ENCODE measurements at regions not wholly inside any gene's neighbourhood (a gene's known extent, or its start where the extent isn't known, plus 50 kb on each side); places are given as distances from the start of the nearest gene placed in this dataset.
"Not testable (repeated sequence)": the region's sequence is repeated elsewhere in the genome, so short reads cannot be mapped to it uniquely, and the experiment has no call there.

DNA sequence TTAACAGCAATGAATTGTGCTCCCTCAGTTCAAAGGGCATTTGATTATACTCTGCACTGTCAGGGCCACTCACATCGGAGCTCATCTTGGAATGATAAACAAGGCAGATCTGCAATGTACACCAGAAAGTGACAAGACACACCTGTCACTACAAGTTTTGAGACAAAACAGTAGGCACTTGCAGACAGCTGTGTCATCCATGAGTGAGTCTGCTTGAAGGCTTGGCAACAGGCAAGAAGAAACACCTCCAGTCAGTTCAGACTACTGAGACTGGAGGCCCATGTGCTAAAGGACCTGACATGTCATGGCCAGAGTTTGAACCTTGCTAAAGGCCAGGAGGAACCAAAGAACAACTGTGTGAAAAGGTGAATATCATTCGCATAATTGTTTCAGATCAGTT, 354.5 kb downstream of the CEP170 start:
- not testable (repeated sequence) for DNase-seq

DNA sequence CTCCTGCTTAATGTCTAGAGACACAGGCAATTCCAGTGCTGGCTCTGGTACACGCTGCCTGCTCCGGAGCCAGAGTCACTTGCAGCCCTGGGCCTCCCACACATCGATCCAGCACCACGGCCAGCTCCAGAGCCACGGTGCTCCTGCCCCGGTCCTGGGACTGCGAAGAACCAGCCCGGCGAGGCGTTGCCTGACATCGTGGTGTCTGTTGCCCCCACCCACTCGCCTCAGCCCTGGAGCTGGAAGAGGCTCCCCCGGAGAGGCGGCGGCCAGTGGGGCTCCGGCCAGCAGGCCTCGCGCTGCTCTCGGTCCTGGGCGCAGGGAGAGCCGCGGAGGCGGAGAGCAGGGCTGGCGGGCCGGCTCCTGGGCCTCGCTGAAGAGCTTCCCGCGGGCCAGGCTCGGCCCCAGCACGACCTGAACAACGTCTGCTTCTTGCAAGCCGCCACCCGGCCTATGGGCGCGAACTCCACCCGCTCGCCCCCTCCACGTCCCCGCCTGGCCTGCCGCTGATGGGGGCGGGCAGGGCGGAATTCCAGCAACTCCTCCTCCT, 364.8 kb downstream of the CEP170 start:
- DNase-seq, result no peak

DNA sequence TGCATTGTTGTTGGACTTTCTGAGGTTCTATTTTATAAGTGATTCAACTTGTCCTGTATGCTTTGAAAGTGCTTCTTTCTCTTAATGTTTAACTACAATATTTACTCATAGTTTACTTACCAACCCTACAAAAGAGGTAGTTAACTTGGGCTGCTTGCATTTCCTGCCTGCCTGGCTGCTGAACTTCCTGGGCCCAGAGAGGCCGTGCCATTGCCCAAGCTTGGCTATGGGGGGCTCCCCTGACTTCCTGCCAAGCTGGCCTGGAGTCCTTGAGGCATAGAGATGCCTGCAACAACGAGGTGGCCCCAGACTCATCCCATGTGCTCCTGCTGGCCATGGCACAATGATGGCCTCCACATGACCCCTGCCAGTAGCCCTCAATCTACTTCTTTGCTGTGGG, 361.6 kb upstream of the PLD5 start:
- no peak for DNase-seq

DNA sequence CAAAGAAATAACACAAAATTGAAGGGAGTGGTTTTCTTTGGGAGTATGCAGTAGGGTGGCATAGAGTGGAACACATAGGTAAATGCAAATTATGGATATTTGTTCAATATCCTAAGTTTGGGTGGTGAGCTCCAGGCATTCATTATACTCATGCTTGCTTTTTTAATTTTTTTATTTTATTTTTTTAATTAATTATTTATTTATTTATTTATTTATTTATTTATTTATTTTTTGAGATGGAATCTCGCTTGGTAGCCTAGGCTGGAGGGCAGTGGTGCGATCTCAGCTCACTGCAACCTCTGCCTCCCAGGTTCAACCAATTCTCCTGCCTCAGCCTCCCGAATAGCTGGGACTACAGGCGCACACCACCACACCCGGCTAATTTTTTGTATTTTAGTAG, 355.5 kb upstream of the PLD5 start:
- not testable (repeated sequence) for DNase-seq

DNA sequence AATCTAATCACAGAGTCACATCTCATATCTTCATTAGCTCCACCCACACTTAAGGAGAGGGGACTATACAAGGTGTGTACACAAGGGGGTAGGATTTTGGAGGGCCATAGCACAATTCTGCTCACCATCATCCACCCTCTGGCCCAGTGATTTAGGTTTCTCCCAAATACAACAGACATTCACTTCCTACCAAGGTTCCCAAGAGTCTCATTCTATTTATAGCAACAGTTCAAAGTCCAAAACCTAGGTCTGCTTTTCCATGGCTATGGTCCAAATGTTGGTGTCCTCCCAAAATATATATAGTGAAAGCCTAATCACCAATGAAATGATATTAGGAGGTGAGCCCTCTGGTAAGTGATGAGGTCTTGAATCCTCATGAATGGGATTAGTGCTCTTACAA, 353.2 kb upstream of the PLD5 start:
- DNase-seq, result no peak

DNA sequence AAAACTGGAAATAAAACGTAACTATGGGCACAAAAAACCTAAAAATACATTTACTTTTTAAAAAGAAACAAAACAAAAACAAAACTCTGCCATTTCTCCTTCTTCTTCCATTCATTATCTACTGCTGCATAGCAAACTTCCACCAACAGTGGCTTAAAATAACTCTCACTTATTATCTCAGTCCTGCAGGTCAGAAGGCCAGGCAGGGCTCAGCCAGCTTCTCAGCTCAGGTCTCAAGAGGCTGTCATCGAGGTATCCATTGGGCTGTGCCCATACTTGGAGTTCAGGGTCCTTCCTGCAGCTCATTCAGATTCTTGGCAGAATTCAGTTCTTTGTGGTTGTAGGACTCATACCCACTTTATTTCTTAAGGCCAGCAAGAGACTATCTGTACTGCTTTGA, 352.7 kb upstream of the PLD5 start:
- no peak for DNase-seq

DNA sequence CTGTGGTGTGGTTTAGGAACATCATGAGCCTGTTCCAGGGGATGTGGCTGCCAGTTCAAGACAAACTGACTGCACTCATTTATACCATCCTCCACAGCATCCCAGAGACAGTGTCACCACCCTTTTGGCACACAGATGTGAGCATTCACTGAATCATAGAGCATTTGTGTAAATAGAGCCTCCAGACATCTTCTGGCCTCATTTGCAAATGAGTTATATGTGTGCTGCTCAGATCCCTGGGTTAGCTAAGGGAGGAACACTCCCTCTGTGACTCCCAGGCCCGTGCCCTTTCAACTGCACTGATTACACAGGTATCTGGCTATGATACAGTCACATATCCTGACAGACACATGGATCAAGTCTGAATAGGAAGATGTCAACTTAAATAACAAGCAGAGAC, 351.5 kb upstream of the PLD5 start:
- DNase-seq, result no peak

DNA sequence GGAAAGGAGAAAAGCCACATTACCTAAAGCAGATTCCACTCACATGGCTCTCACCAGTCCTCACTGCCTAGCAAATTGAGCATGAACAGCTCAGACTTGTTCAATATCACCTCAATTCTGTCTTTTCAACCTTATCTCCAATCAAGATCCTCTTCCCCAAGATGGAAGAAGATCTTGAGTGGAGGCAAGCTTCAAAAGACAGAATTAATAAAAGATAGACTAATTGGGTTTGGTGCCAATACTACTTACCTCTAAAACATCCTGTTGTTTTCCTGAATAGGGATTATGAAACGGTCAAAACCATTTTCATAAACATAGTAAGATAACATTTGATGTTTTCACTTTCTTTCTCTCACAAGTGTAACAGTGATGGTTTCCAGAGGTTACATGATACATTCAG, 349.2 kb upstream of the PLD5 start:
- no peak for DNase-seq

DNA sequence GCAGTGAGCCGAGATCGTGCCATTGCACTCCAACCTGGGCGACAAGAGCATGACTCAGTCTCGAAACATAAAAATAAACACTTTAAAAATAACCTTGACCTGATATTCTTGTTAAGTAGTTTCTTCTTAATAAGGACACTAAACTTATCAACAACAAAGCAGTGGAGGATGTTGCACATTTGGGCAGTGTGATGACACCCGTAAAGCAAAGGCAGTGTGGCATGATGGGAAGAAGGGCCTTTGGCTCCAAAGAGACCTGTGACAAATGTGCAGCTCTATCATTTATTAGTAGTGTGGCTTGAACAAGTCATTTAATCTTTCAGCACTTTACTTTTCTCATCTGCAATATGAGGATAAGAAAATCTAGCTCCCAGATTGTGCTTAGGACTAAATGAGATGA, 348.0 kb upstream of the PLD5 start:
- no peak for DNase-seq

DNA sequence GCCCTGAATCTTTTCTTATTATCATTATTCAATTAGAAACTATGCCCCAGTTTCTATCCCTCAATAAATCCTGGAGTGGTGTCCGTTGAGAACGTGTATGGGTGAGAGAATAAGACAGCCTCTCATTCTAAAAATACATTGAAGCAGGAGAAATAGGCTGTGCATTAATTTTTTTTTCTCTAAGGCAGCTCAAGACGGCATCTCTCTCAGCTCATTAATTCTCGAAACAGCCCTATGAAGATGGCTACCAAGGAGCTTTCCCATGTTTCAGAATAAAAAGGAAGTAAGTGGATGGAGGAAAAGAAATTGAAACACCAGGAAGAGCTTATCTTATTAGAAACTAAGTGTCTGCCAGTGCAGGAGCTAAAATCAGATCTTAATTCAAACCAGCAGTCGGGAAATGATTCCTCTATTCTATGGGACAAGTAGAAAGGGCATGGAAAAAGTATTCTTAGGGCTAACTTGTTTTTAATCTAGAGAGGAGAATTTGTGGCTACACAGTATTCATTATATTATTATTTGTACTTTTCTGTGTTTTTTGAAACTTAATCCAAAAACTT, 347.1 kb upstream of the PLD5 start:
- DNase-seq, result no peak

DNA sequence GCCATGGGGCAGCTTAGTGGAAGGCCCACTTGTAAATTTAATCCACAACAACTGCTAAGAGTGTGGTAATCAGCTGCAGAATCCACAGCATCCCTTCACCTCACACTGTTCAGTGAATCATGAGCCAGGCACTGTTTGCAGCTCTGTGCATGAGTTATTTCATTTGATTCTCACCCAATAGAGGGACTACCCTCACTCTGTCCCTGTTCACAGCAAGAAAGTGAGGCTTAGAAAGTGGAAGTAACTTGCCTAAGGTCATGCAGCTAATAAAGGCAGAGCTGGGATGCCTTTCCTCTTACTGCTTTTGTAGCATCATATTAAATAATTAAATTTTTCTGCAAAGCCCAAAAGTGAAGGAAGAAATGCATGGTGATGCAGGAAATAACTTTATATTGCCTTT, 346.5 kb upstream of the PLD5 start:
- no peak for DNase-seq

DNA sequence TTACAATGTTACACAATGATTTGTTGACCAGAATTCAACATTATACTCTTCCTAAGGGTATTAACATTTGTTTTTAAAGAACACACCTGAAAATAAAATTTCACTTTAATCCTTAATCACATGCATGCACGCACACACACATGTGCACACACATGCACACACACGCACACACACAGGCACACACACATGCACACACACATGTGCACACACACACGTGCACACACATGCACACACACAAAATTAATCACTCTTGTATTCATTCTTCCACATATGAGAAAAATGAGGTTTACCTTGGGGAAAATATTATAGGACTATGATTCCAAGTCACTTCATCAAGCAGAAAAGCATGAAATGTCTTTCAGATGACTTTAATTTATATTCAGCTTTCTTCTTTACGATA, 331.8 kb upstream of the PLD5 start:
- no peak for DNase-seq

DNA sequence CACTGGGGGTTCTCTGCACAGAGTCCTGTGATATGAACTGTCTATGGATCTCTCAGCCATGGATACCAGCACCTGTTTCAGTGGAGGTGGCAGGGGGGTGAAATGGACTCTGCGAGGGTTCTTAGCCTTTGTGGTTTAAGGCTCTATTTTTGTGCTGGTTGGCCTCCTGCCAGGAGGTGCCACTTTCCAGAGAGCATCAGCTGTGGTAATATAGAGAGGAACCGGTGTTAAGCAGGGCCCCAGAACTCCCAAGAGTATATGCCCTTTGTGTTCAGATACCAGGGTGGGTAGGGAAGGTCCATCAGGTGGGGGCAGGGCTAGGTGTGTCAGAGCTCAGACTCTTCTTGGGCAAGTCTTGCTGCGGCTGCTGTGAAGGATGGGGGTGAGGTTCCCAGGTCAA, 330.0 kb upstream of the PLD5 start:
- DNase-seq, result peak; percentile 67

DNA sequence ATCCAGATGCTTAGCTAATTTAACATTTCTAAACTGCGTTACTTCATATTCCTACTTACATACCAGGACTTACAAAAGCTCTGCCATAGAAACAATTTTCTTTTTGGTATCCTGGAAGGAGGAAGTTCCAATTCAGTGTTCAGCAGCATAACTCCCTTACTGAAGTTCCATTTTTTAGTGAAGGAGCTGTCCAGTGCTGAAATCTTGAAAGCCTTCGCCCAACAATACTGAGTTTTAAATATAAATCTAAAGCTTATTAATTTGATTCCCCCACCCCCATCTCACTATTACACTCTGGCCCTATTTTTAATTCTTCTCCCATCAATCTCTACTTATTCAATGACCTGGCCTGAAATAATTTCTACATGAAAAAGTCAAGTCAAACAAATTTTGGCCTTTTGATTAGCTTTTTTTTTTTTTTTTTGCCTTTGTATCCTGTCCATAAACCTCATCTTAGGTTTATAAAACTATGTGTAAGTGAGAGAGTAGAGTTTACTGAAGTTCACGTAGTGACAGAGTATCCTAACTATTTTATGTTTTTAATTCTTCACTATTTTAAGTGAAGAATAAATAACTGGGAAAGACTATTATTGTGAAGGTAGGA, 323.0 kb upstream of the PLD5 start:
- no peak for DNase-seq

DNA sequence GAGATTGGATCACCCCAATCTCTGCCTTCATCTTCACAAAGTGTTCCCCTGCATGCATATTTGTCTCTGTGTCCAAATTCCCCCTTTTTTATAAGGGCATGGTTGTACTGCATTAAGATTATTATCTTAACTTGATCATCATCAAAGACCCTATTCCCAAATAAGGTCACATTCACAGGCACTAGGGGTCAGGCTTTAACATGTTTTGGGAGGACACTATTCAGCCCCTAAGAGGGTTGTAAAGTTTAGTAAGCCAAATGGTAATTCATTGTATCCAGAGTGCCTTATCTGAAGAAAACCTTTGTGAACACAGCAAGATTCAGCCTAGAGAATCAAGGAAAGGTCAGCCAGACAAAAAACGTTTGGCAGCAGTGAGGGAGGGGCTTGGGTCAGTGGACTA, 317.6 kb upstream of the PLD5 start:
- DNase-seq, result no peak

DNA sequence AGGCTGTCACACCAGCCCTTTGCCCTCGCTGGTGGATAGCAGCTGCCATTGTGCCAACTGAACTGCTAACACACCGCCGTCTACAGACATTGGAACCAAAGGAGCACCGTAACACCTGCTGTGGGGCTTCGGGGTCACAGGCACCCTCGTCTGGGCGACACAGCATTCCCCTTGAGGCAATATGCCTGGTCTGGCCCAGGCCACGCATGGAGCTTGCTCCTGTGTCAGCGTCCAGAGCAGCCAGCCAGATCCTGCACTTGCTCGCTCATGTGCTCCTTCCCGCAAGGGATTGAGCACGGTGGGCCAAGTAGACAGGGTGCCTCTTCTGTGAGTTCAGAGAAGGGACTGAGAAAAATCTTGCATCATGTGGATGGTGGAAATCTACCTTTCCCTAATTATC, 314.6 kb upstream of the PLD5 start:
- no peak for DNase-seq

DNA sequence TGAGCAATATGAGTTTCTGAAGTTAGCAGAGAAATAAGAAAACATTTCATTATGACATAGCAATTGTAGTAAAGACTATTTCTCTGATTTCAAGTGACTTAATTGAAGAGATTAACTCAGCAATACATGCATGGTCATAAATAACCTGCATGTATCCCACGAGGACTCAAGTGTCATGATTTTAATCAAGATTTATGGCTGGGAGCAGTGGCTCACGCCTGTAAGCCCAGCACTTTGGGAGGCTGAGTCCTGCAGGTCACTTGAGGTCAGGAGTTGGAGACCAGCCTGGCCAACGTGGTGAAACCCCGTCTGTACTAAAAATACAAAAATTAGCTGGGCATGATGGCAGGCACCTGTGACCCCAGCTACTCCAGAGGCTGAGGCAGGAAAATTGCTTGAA, 311.9 kb upstream of the PLD5 start:
- DNase-seq, result no peak

DNA sequence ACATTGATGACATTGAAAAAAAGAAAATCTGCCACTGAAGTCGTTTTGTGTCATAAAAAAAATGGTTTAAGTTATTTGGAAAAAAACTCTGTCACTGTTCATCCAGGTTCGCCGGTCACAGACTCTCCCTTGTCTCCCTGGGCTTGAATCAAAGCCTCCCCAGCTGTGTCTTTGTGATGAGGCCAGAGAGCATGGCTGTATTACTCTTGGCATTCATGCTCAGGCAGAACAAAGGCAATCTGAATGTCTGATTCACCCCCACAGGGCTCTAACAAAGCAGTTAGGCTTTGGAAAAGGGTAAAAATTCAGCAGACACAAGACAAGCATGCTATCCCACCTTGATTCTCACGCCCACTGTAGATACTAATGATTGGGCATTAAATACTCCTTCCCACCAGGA, 304.3 kb upstream of the PLD5 start:
- DNase-seq, result peak; percentile 37

DNA sequence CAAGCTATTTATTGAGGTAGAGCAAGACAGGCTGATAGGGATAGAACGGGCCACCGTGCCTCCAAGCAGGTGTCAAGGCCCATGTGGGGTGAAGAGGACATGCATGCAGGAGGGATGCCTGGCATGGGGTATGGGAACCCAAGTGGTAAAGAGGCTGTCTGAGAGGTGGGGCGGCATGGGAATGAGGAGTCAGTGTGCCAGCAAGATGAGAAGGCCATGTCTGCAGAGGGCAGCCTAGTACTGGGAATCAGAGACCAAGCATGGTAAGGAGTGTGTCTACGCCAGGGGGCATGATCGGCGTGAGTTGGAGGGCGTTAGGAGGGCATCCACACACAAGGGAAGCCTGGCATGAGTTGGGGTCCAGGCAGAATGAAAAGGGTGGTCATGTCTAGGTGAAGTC, 303.7 kb upstream of the PLD5 start:
- no peak for DNase-seq

DNA sequence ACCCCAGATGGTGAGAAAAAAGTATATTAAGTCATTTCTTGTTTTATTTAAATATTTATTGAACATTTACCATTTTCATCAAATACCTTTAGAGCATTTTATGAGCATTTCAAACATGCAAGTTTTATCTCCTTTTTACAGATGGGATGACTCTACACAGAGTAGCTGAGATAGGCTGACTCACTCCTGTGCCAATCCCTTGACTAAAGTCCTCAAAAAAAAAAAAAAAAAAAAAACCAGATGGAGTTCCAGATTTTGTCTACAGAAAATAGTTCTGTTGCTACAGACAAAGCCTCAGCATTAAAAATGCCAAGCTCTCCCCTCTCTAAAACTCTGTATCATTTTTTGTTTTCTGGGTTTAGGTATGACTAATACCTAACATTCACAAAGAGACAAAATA, 303.0 kb upstream of the PLD5 start:
- DNase-seq, result no peak

DNA sequence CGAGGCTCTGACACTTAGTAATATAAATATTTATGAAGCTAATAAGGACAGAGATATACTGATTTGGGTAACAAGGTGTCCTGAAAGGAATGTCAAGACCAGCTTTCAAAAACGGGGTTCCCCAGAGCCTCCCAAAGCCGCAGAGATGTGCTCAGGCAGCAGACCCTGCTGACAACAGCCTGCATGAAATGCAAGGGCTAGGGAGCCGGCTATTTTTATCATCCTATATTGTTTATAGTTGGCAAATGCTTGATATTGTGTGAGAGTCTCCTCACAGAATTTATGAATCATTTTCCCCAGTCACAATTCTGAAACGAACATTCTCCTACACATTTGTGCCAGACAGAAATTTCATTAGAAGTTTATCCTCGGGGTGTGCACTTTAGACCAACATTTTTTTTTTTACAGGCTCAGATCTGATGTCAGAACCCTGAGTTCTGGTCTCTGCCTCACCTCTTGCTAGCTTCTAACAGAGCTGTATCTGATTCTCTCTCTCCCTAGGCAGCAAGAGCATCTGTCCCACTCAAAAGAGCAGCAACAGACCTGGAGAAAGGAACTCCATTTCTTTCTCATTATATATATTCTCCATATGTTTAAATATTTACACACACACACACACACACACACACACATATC, 302.3 kb upstream of the PLD5 start:
- no peak for DNase-seq

DNA sequence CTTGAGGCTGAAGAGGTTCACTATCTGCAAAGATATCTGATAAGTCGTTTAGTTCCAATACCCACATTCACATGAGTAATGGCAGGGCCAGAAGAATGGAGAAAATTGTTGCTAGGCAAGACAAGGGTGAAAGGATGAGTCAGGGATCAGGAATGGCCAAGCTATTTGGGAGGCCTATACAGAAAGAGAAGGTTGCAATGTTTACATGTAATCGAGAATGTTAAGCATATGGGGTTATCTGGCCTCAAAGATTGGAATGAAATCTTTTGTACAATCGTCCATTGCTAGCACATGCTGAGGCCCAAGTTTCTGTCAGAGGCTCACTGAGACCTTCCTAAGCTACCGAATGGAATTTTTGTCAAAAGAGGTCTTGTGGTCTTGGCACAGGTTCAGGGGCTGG, 299.9 kb upstream of the PLD5 start:
- no peak for DNase-seq

DNA sequence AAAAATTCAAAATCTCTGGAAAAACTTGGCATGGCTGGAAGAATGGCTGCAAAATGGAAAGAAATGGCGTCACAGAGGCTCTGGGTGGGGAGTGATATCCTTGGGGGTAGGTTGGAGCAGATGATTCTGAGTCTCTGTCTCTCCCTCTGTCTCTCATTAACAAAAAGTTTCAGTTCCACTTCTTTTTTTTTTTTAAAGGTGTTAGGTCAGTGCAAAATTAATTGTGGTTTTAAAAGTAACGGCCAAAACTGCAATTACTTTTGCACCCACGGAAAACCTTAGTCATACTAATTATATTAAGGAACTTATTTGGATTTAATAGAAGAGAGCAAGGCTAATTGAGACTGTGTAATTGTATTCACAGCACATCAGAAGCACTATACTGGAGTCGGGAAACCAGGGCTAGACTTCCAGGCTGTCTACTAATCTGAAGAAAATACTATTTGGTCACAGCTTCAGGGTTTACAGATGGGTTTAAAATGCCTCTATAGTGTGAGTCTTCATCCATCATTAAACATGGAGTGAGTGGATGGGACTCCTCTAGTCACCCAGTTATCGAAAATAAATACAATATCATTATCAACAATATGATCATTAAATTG, 289.1 kb upstream of the PLD5 start:
- no peak for DNase-seq

DNA sequence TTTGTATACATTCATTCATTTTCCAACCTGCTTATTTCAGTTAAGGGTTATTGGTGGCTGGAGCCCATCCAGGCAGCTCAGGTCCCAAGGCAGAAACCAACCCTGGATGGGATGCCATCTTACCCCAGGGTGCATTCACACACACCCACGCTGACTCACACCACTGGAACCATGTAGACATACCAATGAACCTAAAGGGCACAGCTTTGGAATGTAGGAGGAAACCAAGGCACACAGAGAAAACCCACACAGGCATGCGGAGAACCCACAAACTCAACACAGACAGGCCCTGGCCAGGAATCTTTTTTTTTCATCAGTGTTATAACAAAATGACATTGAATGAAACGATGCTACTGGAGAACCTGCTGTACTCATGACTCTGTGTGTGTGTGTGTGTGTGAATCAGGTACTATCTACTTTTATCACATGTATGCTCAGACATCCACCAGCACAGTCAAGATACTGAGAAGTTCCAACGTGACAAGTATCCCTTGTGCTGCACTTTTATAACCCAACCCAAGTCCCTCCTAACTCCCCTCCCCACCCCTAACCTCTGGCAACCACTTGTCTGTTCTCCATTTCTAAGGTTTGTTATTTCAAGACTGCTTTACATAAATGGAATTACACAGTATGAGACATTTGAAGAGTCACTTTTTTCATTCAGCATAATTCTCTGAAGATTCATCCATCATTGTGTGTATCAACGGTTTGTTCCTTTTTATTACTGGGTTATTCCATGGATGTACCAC, 286.8 kb upstream of the PLD5 start:
- no peak for DNase-seq
